Kidney (tissue), 13 donors: ENCODE measurements at regions not wholly inside any gene's neighbourhood (a gene's known extent, or its start where the extent isn't known, plus 50 kb on each side); places are given as distances from the start of the nearest gene placed in this dataset.

Experiments used
- DNase-seq, 5 donors: peaks; one replicate each; pipeline ENCODE4 v3.0.0-alpha.2; 2013 to 2020
- FAIRE-seq: peaks from 2 replicates; lab custom pipeline; 2012; peaks lifted over from hg19 to GRCh38; lab: Jason Lieb, UNC
- H3K27ac ChIP-seq, 2 donors: one replicate each; pipeline ENCODE4 v1.7.0; 2013; ENCODE audit warnings: low read depth in 2 of 2, low read length in 2 of 2, inconsistent platforms in 1 of 2
- H3K27me3 ChIP-seq: one replicate; pipeline ENCODE4 v1.7.1; 2013; ENCODE audit warnings: low read length, inconsistent platforms; ENCODE audit not compliant: control insufficient read depth, insufficient read depth
- H3K36me3 ChIP-seq, 3 donors: one replicate each; pipeline versions ENCODE4 v1.7.0 to v1.7.1; 2013; ENCODE audit warnings: low read length in 3 of 3, control low read depth in 1 of 3, inconsistent platforms in 1 of 3; ENCODE audit not compliant: insufficient read depth in 3 of 3, control insufficient read depth in 2 of 3
- H3K4me1 ChIP-seq, 3 donors: one replicate each; pipeline versions ENCODE4 v1.7.0 to v1.7.1; 2013; ENCODE audit warnings: low read length in 3 of 3, inconsistent platforms in 1 of 3, low read depth in 1 of 3; ENCODE audit not compliant: control insufficient read depth in 2 of 3, insufficient read depth in 2 of 3
- H3K4me3 ChIP-seq, 3 donors: one replicate each; pipeline versions ENCODE4 v1.7.0 to v1.8.1; 2013; ENCODE audit warnings: low read length in 3 of 3, control low read depth in 1 of 3, inconsistent platforms in 1 of 3
- H3K9ac ChIP-seq, 3 donors: one replicate each; pipeline versions ENCODE4 v1.7.0 to v1.7.1; 2013; ENCODE audit warnings: low read length in 3 of 3, control low read depth in 1 of 3, inconsistent platforms in 1 of 3
- H3K9me3 ChIP-seq, 3 donors: one replicate each; pipeline versions ENCODE4 v1.7.0 to v1.7.1; 2013; ENCODE audit warnings: low read length in 3 of 3, control low read depth in 1 of 3, inconsistent platforms in 1 of 3; ENCODE audit not compliant: control insufficient read depth in 2 of 3, insufficient read depth in 1 of 3
- intact Hi-C: fragments of 100-400 bp; cut with DNase I; formaldehyde crosslinking; loops from one replicate; pipeline ENCODE4 v1.11.1; 2022
- TF ChIP-seq, protein P1 (sequence below): IDR thresholded peaks from 3 replicates; pipeline ENCODE4 v1.5.1; 2012; ENCODE audit warnings: mild to moderate bottlenecking, moderate library complexity, borderline replicate concordance; ENCODE audit not compliant: insufficient read depth; ENCODE audit errors: extremely low read depth
- donor health status: control.
- donor health status: control.
- donor health status: control.
- donor health status: control.
- donor health status: control.
- donor health status: DM: yes; HTN: yes; CAD: no.
- donor health status: Normal renal cell carcinoma (clear cell type).

DNA sequence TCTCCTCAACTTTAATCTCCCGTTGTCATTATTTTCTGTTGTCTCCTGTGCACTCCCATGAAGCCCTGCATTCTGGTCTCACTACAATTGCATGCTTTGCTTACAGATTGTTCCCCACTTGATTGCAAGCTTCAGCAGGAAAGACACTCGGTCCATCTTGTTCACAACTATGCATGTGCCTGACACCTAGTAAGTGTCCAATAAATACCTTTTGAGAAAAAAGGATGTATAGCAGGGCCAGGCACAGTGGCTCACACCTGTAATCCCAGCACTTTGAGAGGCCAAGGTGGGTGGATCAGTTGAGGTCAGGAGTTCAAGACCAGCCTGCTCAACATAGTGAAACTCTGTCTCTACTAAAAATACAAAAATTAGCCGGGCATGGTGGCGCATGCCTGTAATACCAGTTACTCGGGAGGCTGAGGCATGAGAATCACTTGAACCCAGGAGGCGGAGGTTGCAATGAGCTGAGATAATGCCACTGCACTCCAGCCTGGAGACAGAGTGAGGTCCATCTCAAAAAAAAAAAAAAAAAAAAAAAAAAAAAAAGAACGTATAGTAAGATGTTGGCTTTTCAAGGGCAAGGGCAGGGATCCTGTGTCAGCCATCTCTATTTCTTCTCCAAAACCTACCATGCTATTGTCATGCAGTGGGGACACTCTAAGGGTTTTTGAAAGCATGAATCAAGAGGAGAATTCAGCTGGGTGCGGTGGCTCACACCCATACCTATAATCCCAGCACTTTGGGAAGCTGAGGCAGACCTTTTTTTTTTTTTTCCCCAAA is 338.3 kb downstream of the MYCN start:
- intact Hi-C loops: no loop called here
- Histone ChIP-seq H3K27me3 (no peaks in the 10 kb centered on the region), H3K9ac (no peak overlapping the region), H3K4me3 (no peak overlapping the region), H3K9me3 (no peaks in the 10 kb centered on the region), H3K4me1 (no peaks in the 10 kb centered on the region), H3K27ac (no peak overlapping the region), H3K36me3 (no peaks in the 10 kb centered on the region)
- FAIRE-seq: no peak
- TF ChIP-seq, protein P1, sequence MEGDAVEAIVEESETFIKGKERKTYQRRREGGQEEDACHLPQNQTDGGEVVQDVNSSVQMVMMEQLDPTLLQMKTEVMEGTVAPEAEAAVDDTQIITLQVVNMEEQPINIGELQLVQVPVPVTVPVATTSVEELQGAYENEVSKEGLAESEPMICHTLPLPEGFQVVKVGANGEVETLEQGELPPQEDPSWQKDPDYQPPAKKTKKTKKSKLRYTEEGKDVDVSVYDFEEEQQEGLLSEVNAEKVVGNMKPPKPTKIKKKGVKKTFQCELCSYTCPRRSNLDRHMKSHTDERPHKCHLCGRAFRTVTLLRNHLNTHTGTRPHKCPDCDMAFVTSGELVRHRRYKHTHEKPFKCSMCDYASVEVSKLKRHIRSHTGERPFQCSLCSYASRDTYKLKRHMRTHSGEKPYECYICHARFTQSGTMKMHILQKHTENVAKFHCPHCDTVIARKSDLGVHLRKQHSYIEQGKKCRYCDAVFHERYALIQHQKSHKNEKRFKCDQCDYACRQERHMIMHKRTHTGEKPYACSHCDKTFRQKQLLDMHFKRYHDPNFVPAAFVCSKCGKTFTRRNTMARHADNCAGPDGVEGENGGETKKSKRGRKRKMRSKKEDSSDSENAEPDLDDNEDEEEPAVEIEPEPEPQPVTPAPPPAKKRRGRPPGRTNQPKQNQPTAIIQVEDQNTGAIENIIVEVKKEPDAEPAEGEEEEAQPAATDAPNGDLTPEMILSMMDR: no peak
- DNase-seq: no peak

DNA sequence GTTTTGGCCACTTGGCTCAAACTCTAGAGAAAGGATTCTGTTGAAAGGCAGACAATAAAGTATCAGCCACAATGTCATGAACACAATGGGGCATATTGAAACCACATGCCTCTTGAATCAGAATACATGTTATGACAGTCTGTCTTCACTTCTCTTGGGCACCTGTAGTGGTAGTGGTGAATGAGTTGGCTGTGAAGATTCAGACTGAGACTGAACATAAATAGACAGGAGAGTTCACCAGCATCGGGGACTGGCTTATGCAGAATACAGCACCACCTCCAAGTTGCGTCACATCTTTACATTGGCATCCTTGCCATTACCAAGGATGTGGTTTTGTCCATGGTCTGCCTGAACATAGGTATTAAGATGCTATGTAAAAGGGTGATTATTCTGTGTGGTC is 336.8 kb downstream of the MYCN start:
- no peak for FAIRE-seq
- TF ChIP-seq, protein P1: no peak

DNA sequence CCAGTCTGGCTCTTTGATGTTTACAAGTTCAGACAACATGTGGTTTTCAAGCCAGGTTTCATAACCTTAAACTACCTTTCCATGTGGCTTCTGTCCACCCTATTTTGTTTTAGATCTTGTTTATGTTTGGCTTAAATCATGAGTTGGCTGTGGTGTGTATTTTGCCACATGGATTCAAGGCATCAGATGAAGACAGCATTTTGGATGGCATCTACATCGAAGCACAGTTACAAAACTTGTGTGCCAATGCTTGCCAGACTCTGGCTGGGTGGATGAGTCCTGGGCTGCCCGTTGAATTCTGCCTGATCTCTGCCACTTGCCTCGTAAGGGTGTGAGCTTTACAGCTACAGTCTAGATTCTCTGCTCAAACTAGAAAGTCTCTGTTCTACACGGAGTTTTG is 335.3 kb downstream of the MYCN start:
- Histone ChIP-seq H3K27me3 (no peaks in the 10 kb centered on the region), H3K9ac (no peak overlapping the region), H3K9me3 (no peaks in the 10 kb centered on the region), H3K36me3 (no peaks in the 10 kb centered on the region), H3K27ac (no peak overlapping the region), H3K4me1 (no peaks in the 10 kb centered on the region), H3K4me3 (no peak overlapping the region)
- DNase-seq: no peak
- FAIRE-seq: no peak
- TF ChIP-seq, protein P1: no peak
- intact Hi-C loops: no loop called here

More for the DNA sequence above, 336.8 kb downstream of the MYCN start:
- Histone ChIP-seq H3K4me1 (no peaks in the 10 kb centered on the region), H3K36me3 (no peaks in the 10 kb centered on the region), H3K9me3 (no peaks in the 10 kb centered on the region), H3K27me3 (no peaks in the 10 kb centered on the region), H3K27ac (no peak overlapping the region), H3K4me3 (no peak overlapping the region), H3K9ac (no peak overlapping the region)
- no peak for DNase-seq
- intact Hi-C loops: no loop called here
